ENCODE measurements at regions not wholly inside any gene's neighbourhood (a gene's known extent, or its start where the extent isn't known, plus 50 kb on each side); places are given as distances from the start of the nearest gene placed in this dataset.

DNA sequence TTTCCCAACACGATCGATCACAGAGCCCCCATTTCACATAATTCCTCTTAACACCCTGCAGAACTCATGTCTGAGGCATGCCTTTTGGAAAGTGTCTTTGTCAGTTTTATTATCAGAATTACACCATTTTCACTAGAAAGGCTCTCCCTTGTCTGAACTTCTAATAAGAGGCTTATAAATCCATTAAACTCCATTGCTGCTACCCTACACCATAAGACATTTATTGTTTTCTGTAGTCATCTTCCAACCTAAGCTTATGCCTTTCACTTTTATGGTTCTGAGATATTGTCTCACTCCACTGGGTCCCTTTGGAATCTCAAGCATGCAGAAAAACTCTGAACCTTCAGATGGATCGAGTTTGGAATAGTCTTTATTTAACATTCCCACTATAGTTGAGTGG is 50.2 kb upstream of the TPM1 start:
- TF ChIP-seq, protein P1, sequence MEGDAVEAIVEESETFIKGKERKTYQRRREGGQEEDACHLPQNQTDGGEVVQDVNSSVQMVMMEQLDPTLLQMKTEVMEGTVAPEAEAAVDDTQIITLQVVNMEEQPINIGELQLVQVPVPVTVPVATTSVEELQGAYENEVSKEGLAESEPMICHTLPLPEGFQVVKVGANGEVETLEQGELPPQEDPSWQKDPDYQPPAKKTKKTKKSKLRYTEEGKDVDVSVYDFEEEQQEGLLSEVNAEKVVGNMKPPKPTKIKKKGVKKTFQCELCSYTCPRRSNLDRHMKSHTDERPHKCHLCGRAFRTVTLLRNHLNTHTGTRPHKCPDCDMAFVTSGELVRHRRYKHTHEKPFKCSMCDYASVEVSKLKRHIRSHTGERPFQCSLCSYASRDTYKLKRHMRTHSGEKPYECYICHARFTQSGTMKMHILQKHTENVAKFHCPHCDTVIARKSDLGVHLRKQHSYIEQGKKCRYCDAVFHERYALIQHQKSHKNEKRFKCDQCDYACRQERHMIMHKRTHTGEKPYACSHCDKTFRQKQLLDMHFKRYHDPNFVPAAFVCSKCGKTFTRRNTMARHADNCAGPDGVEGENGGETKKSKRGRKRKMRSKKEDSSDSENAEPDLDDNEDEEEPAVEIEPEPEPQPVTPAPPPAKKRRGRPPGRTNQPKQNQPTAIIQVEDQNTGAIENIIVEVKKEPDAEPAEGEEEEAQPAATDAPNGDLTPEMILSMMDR (conservative IDR thresholded peaks at IDR 0.05; ENCODE audit: control insufficient read depth, insufficient read depth, low read depth, low read length): no peak
- no peak for DNase-seq (ENCODE audit: low read depth)
- no peak overlapping the region for H3K4me3 ChIP-seq (ENCODE audit: control insufficient read depth, low read depth, low read length)
